ENCODE measurements at regions not wholly inside any gene's neighbourhood (a gene's known extent, or its start where the extent isn't known, plus 50 kb on each side); places are given as distances from the start of the nearest gene placed in this dataset.
"Not testable (repeated sequence)": the region's sequence is repeated elsewhere in the genome, so short reads cannot be mapped to it uniquely, and the experiment has no call there.

- DNase-seq (ENCODE audit: low spot score) = no peak
These were observed 1417.3 kb downstream of the STIM2 start for GRCh38 chr4:28277931-28278330.

DNA sequence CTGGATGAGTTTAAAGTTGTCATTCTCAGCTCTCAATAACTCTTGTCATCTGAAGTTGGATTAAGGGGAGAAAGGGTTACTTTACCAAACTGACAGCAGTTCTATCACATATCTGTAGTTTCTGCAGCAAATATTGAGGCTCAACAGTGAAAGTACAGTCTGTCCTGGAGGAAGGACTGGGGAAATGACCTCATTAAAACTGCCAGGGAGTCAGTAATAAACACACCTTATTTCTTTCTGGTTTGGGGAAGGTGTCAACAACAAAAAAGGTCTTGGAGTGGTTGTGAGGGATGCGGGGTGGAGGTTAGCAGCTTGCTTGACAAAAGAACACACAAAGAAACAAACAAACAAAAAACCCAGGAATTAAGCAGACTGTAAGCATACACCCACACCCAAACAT lies 1418.0 kb downstream of the STIM2 start:
- DNase-seq (ENCODE audit: low spot score) = no peak

GRCh38 chr4:28279249-28279648 lies 1418.6 kb downstream of the STIM2 start:
- DNase-seq (ENCODE audit: low spot score) = no peak

DNA sequence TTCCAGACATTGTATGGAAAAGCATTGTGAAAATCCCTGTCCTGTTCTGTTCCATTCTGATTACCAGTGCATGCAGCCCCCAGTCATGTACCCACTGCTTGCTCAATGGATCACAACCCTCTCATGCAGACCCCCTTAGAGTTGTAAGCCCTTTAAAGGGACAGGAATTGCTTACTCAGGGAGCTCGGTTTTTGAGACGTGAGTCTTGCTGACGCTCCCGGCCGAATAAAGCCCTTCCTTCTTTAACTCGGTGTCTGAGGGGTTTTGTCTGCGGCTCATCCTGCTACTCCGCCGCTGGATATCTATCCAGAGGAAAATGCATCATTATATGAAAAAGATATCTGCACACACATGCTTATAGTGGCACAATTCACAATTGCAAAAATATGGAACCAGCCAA lies 1425.6 kb downstream of the STIM2 start:
- not testable (repeated sequence) for DNase-seq (ENCODE audit: low spot score)

- DNase-seq (ENCODE audit: low spot score) = no peak
These were observed 1427.2 kb downstream of the STIM2 start for GRCh38 chr4:28287831-28288233.

DNA sequence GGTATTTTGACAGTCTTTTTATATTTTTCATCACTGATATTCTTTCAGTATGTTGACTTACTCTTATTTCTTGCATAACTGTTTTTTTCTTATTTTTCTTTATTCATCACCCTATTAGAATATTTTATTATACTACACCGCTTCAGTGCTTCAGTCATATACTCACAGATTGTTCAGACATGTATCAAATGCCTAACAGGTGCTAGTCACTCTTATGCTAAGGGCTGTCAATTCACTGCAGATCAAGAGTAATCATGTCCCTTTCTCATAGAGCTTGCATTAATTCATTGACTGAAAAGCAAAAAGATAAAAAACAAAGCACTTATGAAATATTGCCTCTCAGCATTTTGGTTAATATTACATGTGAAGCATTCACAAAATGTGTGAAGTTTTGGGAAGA lies 1435.6 kb downstream of the STIM2 start:
- no peak for DNase-seq (ENCODE audit: low spot score)

DNA sequence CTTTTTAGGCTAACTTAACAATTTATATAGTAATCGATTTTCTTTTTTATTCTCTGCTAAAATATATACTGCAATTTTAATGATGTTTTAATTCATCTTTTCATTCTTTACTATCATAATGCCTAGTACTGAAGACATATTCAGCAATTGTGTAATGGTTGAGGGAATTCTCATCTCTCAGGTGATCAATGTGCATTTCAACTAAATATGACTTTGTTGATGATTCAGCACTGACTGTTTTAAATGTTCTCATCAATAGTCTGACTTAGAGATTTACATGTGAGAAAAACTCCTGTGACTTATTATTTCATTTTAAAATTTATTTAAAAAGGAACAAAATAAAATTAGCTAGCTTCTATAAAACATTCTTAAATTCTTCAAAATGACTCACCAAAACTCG lies 1450.3 kb downstream of the STIM2 start:
- no peak for DNase-seq (ENCODE audit: low spot score)

DNA sequence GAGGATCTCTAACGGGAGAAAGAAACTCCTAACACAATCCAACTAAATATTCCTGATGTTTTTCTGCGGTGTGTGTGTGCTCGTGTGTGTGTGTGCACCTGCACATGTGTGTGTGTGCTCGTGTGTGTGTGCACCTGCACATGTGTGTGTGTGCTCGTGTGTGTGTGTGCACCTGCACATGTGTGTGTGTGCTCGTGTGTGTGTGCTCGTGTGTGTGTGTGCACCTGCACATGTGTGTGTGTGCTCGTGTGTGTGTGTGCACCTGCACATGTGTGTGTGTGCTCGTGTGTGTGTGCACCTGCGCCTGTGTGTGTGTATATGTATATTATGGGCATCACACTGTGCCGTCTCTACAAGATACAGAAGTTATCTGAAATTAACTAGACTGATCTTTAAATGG lies 1451.9 kb downstream of the STIM2 start:
- DNase-seq (ENCODE audit: low spot score) = not testable (repeated sequence)

DNA sequence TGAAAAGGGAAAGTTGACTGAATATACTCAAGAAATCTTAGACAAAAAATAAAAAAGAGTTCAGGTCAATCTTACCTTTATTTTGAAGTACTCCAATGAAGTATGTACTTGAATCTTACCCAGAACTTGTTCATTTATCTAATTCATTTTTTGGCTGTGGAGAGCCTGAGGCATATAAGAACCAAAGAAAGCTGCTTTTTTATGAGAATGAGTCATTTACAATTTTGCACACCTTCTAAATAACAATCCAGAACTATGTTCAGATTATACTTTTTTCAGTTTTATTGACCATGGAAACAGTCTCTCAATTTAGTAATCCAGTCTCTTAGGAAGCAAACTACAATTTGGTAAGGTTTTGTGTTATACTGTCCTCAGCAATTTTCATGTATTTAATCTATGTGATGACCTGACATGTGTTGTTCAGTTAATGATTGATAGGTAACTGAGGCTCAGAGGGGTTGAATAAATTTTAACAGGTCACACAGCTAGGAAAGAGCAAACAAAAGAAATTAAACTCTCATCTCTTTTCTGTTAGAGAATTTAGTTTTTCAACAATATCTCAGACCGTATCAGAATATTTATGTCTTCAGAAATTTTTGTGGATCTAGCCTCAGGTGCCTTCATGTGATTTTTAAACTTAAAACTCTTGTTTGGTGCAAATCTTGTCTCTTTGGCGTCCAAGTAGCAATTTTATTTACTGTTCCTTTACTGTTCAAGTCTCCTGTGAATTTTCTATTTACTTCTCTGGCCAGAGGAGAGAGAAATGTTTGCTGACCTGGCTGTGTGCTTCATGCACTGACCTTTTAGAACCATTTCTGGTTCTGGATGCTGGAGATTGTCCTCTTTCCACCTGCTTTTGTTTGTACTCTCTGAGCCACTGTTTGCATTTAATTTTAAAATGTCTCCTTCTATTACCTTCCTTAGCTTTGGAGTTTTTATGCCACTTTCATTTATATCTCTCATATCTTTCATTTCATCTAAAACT lies 1453.4 kb downstream of the STIM2 start:
- no peak for DNase-seq (ENCODE audit: low spot score)

DNA sequence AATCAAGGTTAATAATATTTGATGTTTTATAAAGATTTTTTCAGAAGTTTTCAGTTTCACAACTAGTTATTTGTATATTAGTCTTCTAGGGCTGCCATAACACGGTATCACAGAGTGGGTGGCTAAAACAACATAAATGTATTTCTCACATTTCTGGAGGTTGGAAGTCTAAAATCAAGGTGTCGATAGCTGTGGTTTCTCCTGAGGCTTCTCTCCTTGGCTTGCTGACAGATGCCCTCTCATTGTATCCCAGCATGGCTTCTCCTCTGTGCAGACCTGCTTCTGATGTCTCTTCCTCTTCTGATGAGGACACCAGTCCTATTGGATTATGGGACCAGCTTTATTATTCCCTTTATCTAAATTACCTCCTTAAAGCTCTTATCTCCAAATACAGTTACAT lies 1456.6 kb downstream of the STIM2 start:
- no peak for DNase-seq (ENCODE audit: low spot score)

DNA sequence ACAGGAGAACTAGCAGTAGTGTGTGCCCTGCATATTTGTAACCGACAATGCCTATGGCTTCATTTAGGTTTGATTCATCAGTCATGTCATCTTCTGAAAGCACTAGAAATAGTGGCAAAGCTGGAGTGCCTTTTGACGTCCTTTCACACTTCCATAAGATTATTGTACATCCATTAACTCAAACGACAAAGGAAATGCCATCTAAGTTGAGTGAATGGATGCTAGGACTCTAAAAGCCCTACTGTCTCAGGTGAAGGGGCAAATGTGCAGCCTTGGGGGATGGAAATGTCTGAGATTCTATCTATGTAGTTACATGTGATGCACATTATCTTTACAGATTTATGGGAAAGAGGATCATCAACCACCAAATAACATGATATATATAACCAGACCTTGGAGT lies 1473.6 kb downstream of the STIM2 start:
- no peak for DNase-seq (ENCODE audit: low spot score)

GRCh38 chr4:28341784-28342183 lies 1481.1 kb downstream of the STIM2 start:
- no peak for DNase-seq (ENCODE audit: low spot score)

GRCh38 chr4:28350485-28350884 lies 1489.8 kb downstream of the STIM2 start:
- DNase-seq (ENCODE audit: low spot score) = no peak

DNA sequence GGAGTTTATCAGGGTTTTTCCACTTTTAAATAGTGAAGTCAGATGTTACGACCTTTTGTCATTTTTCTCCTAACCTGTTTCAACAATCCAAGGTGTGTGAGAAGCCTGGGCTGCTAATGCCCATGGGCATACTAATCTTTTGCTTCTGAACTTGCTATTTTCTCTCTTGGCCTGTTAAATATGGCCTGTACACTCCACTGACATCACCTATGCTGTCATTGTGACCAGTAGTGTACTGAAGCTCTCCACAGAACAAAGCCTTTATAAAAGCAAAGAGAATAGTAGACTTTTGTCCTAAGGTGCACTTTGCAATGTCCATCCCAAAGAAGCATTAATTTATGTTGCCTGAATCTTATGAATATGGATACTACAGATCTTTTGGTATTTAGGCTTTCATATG lies 1490.5 kb downstream of the STIM2 start:
- DNase-seq (ENCODE audit: low spot score) = no peak

- no peak for DNase-seq (ENCODE audit: low spot score)
These were observed 1491.2 kb downstream of the STIM2 start for GRCh38 chr4:28351826-28352225.

DNA sequence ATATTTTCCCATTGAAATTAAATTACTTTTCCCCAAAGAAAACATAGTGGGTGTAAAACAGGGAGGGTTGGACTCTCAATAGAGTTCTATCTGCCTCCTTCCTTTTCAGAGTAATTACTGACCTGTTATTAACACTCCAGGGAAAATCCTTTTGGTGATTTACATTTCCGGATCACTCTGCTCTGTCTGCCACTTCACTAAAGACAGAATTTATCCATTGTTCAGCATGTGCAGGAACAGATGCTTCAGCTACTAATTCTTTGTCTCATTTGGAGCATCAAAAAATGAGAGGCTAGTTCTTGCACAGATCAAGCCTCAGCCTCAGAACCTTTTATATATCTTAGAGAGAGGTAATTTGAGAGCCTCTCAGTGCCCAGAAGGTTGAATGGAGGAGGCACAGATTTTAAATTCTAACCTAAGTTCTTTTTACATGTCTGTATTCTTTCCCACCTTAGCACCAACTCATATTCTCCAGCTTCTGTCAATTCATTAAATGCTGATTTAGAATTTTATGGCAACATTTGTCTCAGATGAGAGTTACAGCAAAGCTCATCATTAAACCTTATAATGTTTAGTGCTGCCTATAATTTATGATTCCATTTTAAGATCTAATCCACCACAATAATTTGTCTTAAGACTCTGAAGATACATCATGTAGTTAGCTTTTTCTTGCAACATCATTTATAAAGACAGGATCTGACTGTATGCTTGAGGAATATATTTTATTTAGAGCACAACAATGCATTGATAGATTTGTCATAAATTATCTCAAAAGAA lies 1494.4 kb downstream of the STIM2 start:
- DNase-seq (ENCODE audit: low spot score) = no peak

- no peak for DNase-seq (ENCODE audit: low spot score)
These were observed 1497.3 kb downstream of the STIM2 start for GRCh38 chr4:28357990-28358389.

DNA sequence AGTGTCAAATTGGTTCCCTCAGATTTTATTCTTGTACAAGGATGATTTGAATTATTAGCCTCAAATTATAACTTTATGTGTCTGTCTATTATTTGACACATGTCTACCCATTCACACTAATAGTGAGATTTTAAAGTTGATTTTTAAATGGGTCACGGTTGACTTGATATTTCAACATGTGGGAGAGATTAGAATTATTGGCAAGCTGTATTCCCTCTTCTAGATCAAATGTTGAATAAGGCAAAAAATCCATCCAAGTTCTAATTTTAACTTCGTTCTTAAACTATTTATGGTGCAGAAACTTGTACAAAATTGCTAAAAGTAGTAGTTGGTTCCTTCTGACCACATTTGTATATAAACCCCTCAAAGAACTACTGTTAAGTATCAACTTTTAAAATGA lies 1498.0 kb downstream of the STIM2 start:
- DNase-seq (ENCODE audit: low spot score) = no peak

DNA sequence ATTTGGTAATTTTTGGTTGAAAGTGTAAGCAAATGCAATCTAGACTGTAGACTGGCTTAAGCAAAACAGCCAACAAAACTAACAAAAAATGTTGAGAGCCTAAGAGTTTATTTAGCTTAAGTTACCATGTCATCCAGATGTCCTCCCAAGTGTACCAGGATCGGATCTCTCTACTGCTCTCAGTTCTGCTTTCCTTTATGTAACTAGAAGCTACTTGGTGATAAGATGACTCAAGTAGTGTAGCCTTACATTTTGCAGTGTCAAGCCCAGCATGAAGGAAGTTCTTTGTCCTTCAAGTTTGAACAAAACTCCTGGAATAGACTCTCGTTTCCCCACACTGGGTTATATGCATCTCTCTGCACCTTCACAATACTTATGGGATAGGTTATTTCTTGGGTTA lies 1500.0 kb downstream of the STIM2 start:
- DNase-seq (ENCODE audit: low spot score) = no peak

DNA sequence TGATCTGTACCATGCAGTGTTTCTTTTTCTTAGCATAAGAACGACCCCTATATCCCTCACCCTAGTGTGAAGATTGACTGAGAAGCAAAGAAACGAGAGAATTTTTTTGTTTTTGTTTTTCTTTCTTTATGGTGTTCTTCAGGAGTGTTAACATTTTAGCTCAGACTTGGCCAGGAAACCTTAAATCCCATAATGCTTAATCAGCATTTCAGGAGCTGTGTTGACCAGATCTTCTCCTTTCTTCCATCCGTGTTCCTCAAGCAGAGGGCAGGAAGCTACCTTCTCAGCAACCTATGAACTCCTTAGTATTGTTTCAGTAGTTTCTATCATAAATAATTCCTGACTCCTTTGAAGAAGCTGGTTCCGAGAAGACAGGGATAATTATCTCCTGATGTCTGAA lies 1501.5 kb downstream of the STIM2 start:
- no peak for DNase-seq (ENCODE audit: low spot score)

GRCh38 chr4:28369499-28369898 lies 1508.9 kb downstream of the STIM2 start:
- no peak for DNase-seq (ENCODE audit: low spot score)

DNA sequence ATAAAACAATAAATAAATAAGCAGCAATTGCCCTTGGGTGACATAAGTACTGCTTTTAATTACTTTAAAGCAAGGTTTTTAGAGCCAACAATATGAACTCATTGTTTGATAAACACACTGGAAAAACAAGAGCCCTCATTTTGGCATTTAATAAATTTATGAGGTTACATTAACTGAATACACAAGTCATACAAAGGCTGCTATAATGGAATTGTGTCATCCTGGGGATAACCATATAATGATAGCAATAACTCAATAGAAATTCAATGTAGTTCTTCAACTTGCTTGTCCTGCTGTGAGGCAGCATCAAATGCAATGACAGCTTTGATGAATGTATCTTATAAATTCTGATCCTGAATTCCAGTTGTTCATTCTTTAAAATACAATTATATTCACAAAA lies 1512.5 kb downstream of the STIM2 start:
- no peak for DNase-seq (ENCODE audit: low spot score)

DNA sequence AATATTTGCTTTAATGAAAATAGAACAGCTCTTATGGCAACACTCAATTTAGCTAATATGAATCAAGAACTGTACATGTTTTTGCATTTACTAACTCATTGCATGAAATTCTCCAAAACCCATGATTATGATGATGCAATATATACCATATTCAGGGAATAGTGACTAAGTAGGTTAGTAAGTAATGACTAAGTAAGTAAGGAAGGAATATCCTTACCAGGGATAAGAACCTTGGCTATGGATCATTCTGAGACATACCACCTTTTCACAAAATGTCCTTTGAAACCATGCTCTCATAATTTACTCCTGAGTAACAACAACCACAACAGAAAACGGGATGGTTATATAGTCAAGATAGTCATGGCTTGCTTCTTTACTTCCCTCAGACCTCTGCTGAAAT lies 1513.0 kb downstream of the STIM2 start:
- no peak for DNase-seq (ENCODE audit: low spot score)
